HL-60 (cell line): ENCODE measurements at regions not wholly inside any gene's neighbourhood (a gene's known extent, or its start where the extent isn't known, plus 50 kb on each side); places are given as distances from the start of the nearest gene placed in this dataset.

Experiments
- CTCF ChIP-seq: IDR thresholded peaks from one replicate; pipeline ENCODE4 v1.5.1; 2011; ENCODE audit warnings: low read length, control low read depth, inconsistent platforms; ENCODE audit not compliant: insufficient read depth
- GABPA ChIP-seq: IDR thresholded peaks from 2 replicates; pipeline ENCODE4 v1.6.1; 2012; ENCODE audit warnings: low read depth
- POLR2AphosphoS5 ChIP-seq: IDR thresholded peaks from 2 replicates; pipeline ENCODE4 v1.6.1; 2012; ENCODE audit warnings: low read depth
- REST ChIP-seq: IDR thresholded peaks from 2 replicates; pipeline ENCODE4 v1.6.1; 2012; ENCODE audit warnings: low read depth; ENCODE audit not compliant: insufficient replicate concordance

- TF ChIP-seq CTCF (no peak), GABPA (no peak), POLR2AphosphoS5 (no peak), REST (no peak)
Observed at GRCh38 chr1:4216231-4216630, 316.2 kb upstream of the C1orf174 start.
